Natural killer cell (primary cell): ENCODE measurements at regions not wholly inside any gene's neighbourhood (a gene's known extent, or its start where the extent isn't known, plus 50 kb on each side); places are given as distances from the start of the nearest gene placed in this dataset.

Experiments used
- ATAC-seq, 3 donors: fragments of 150-1000 bp in 2 of 3; fragments of 200-7000 bp in 1 of 3; cut with Tn5 transposase; 1 replicate in 1 of 3; 2 replicates in 2 of 3; pipeline ENCODE4 v1.10.0; 2021; ENCODE audit warnings: mild to moderate bottlenecking in 2 of 3, moderate library complexity in 2 of 3
- DNase-seq, 2 donors: peaks; one replicate each; pipeline versions ENCODE4 v3.0.0 to v3.0.0-alpha.2; 2013 to 2021; ENCODE audit warnings: mixed read lengths in 1 of 2
- H3K27ac ChIP-seq: one replicate; pipeline ENCODE4 v1.5.1; 2013; ENCODE audit warnings: mild to moderate bottlenecking, low read length
- H3K27me3 ChIP-seq: one replicate; pipeline ENCODE4 v1.6.1; 2013; ENCODE audit warnings: low read length; ENCODE audit not compliant: control insufficient read depth, insufficient read depth
- H3K36me3 ChIP-seq: one replicate; pipeline ENCODE4 v1.6.1; 2013; ENCODE audit warnings: low read length; ENCODE audit not compliant: control insufficient read depth, insufficient read depth
- H3K4me1 ChIP-seq: one replicate; pipeline ENCODE4 v1.6.1; 2013; ENCODE audit warnings: low read length; ENCODE audit not compliant: control insufficient read depth, insufficient read depth
- H3K4me3 ChIP-seq: one replicate; pipeline ENCODE4 v1.5.1; 2013; ENCODE audit warnings: low read length
- H3K9me3 ChIP-seq: one replicate; pipeline ENCODE4 v1.6.1; 2013; ENCODE audit warnings: low read length; ENCODE audit not compliant: control insufficient read depth, insufficient read depth
- H3K27ac Mint-ChIP-seq, 2 donors: one replicate each; pipeline ENCODE4 v1.8.0; 2022; ENCODE audit warnings: mild to moderate bottlenecking in 2 of 2, mixed read lengths in 2 of 2, moderate library complexity in 1 of 2
- H3K27me3 Mint-ChIP-seq, 2 donors: one replicate each; pipeline ENCODE4 v1.8.0; 2022; ENCODE audit warnings: low read depth in 2 of 2, mixed read lengths in 2 of 2
- H3K36me3 Mint-ChIP-seq: one replicate; pipeline ENCODE4 v1.8.0; 2022; ENCODE audit warnings: mixed read lengths
- H3K4me1 Mint-ChIP-seq, 2 donors: one replicate each; pipeline ENCODE4 v1.8.0; 2022; ENCODE audit warnings: mixed read lengths in 2 of 2
- H3K4me3 Mint-ChIP-seq: one replicate; pipeline ENCODE4 v1.8.0; 2022; ENCODE audit warnings: mild to moderate bottlenecking, moderate library complexity, mixed read lengths
- H3K9me3 Mint-ChIP-seq, 2 donors: one replicate each; pipeline ENCODE4 v1.8.0; 2022; ENCODE audit warnings: mixed read lengths in 2 of 2
- WGBS: methylation state at CpG from one replicate; pipeline ENCODE4 v1.1.7; 2013; ENCODE audit warnings: missing lambda C conversion rate; ENCODE audit not compliant: insufficient coverage; 5-methylcytosine and 5-hydroxymethylcytosine counted together
- intact Hi-C: fragments of 100-400 bp; cut with micrococcal nuclease; formaldehyde crosslinking; loops from one replicate; pipeline ENCODE4 v1.14.2; 2022
- TF ChIP-seq, protein P1 (sequence below): fragments of 200-600 bp; IDR thresholded peaks from one replicate; pipeline ENCODE4 v1.8.0; 2022; ENCODE audit warnings: antibody characterized with exemption

- Mint-ChIP-seq H3K4me1 (no peaks in the 10 kb centered on the region), H3K27ac (no peak overlapping the region), H3K4me3 (no peak overlapping the region), H3K36me3 (peaks cover 28% of the 10 kb centered on the region), H3K27me3 (no peaks in the 10 kb centered on the region), H3K9me3 (peaks cover 18 to 19% of the 10 kb centered on the region in 2 donors)
- Histone ChIP-seq H3K4me3 (no peak overlapping the region), H3K27me3 (no peaks in the 10 kb centered on the region), H3K27ac (no peak overlapping the region), H3K9me3 (no peaks in the 10 kb centered on the region), H3K4me1 (no peaks in the 10 kb centered on the region), H3K36me3 (no peaks in the 10 kb centered on the region)
- DNase-seq, result no peak
- TF ChIP-seq, protein P1, sequence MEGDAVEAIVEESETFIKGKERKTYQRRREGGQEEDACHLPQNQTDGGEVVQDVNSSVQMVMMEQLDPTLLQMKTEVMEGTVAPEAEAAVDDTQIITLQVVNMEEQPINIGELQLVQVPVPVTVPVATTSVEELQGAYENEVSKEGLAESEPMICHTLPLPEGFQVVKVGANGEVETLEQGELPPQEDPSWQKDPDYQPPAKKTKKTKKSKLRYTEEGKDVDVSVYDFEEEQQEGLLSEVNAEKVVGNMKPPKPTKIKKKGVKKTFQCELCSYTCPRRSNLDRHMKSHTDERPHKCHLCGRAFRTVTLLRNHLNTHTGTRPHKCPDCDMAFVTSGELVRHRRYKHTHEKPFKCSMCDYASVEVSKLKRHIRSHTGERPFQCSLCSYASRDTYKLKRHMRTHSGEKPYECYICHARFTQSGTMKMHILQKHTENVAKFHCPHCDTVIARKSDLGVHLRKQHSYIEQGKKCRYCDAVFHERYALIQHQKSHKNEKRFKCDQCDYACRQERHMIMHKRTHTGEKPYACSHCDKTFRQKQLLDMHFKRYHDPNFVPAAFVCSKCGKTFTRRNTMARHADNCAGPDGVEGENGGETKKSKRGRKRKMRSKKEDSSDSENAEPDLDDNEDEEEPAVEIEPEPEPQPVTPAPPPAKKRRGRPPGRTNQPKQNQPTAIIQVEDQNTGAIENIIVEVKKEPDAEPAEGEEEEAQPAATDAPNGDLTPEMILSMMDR, result no peak
- no peak for ATAC-seq
- intact Hi-C loops, result no loop called here
Measured at GRCh38 chr1:79762461-79762860, 755.9 kb upstream of the ADGRL4 start.

DNA sequence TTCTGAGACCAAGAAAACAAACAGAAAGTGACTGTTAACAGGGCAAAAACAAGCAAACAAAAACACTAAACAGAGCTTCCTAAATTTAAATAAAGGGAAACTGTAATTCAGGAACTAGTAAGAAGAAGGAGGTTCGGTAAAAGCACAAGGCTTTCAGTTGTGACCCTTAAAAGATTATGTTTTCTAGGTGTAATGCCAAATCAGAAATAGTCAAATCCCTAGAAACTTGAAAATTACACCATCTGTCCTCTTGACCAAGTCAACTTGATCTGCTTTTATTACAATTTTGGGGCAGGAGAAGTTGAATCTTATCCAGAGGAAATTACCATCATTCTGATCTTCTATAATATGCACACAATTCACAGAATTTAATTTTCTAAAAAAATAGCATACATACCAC, 754.0 kb upstream of the ADGRL4 start:
- Mint-ChIP-seq H3K27ac (no peak overlapping the region), H3K27me3 (no peaks in the 10 kb centered on the region), H3K9me3 (peaks cover 19 to 24% of the 10 kb centered on the region in 2 donors), H3K4me3 (no peak overlapping the region), H3K4me1 (no peaks in the 10 kb centered on the region), H3K36me3 (peaks cover 19% of the 10 kb centered on the region)
- no peaks in the 10 kb centered on the region for H3K4me1 ChIP-seq
- no peak overlapping the region for H3K4me3 ChIP-seq
- H3K27ac ChIP-seq, result no peak overlapping the region
- ATAC-seq (no peak), DNase-seq (no peak)
- no CpG with 5 or more reads among the region's 1 CpG for WGBS
- no peaks in the 10 kb centered on the region for H3K9me3 ChIP-seq
- TF ChIP-seq, protein P1, result no peak
- H3K27me3 ChIP-seq, result no peaks in the 10 kb centered on the region
- intact Hi-C loops, result no loop called here
- no peaks in the 10 kb centered on the region for H3K36me3 ChIP-seq

DNA sequence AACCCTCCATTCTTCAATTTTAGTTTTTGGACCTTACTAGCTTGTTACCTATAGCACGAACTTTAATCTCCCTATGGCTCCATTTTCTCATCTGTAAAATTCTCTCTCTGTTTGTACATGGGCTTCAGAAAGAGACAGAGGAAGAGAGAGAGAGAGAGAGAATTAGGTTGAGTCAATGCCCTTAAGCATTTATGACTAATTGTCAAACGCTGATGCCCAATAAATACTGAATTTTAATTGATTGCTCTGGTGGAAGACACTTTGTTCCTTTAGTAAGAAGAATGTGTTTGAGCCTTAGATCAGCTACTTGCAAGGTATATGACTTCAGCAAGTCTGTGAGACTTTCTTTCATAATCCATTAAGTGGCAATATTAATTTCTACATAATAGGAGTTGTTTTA, 743.1 kb upstream of the ADGRL4 start:
- no peak overlapping the region for H3K4me3 Mint-ChIP-seq
- H3K4me1 Mint-ChIP-seq, result no peaks in the 10 kb centered on the region
- H3K27ac Mint-ChIP-seq, result no peak overlapping the region
- intact Hi-C loops, result no loop called here
- TF ChIP-seq, protein P1, result no peak
- WGBS, result 91% methylated on average over 1 of the region's 2 CpGs
- Histone ChIP-seq H3K36me3 (no peaks in the 10 kb centered on the region), H3K4me3 (no peak overlapping the region), H3K9me3 (no peaks in the 10 kb centered on the region), H3K27ac (no peak overlapping the region), H3K27me3 (no peaks in the 10 kb centered on the region), H3K4me1 (no peaks in the 10 kb centered on the region)
- no peaks in the 10 kb centered on the region for H3K36me3 Mint-ChIP-seq
- ATAC-seq (no peak), DNase-seq (no peak)
- H3K9me3 Mint-ChIP-seq, result peaks cover 11 to 17% of the 10 kb centered on the region in 2 donors
- H3K27me3 Mint-ChIP-seq, result no peaks in the 10 kb centered on the region

- H3K27me3 ChIP-seq, result no peaks in the 10 kb centered on the region
- Mint-ChIP-seq H3K27me3 (no peaks in the 10 kb centered on the region), H3K27ac (no peak overlapping the region), H3K36me3 (no peaks in the 10 kb centered on the region), H3K4me1 (no peaks in the 10 kb centered on the region), H3K4me3 (no peak overlapping the region), H3K9me3 (peaks cover 8 to 14% of the 10 kb centered on the region in 2 donors)
- H3K36me3 ChIP-seq, result no peaks in the 10 kb centered on the region
- TF ChIP-seq, protein P1, result no peak
- DNase-seq, result no peak
- ATAC-seq, result no peak
- H3K27ac ChIP-seq, result no peak overlapping the region
- no peaks in the 10 kb centered on the region for H3K9me3 ChIP-seq
- intact Hi-C loops, result no loop called here
- WGBS, result 100% methylated on average over 1 of the region's 2 CpGs
- H3K4me1 ChIP-seq, result no peaks in the 10 kb centered on the region
- H3K4me3 ChIP-seq, result no peak overlapping the region
Measured at GRCh38 chr1:79745929-79746328, 739.4 kb upstream of the ADGRL4 start.
